ENCODE measurements at regions not wholly inside any gene's neighbourhood (a gene's known extent, or its start where the extent isn't known, plus 50 kb on each side); places are given as distances from the start of the nearest gene placed in this dataset.

- TF ChIP-seq CHD7 (IDR thresholded peaks at IDR 0.05; ENCODE audit: insufficient replicate concordance, low read length) (no peak), ZNF274 (IDR thresholded peaks at IDR 0.05; ENCODE audit: borderline replicate concordance, extremely low read depth, low read length) (no peak), TAF7 (optimal IDR thresholded peaks at IDR 0.05; ENCODE audit: borderline replicate concordance, low read depth, low read length) (no peak)
These were observed 313.3 kb downstream of the TYW1 start (continued) for GRCh38 chr7:67309764-67310549.

Data from H1 (cell line).